NCI-H748 (cell line): ENCODE measurements at regions not wholly inside any gene's neighbourhood (a gene's known extent, or its start where the extent isn't known, plus 50 kb on each side); places are given as distances from the start of the nearest gene placed in this dataset.

Experiments
- DNase-seq: peaks from one replicate; lab custom pipeline; 2025; ENCODE audit not compliant: unreplicated experiment; lab: John Stamatoyannopoulos, UW

- no peak for DNase-seq
Observed at GRCh38 chr15:70508561-70509281, 254.6 kb downstream of the UACA start.

- DNase-seq, result peak; percentile 31
Observed at GRCh38 chr15:70507772-70508371, 255.5 kb downstream of the UACA start.

- DNase-seq, result no peak
Observed at GRCh38 chr15:70505936-70506912, 257.1 kb downstream of the UACA start.

- no peak for DNase-seq
Observed at GRCh38 chr15:70505411-70505919, 257.9 kb downstream of the UACA start.

DNA sequence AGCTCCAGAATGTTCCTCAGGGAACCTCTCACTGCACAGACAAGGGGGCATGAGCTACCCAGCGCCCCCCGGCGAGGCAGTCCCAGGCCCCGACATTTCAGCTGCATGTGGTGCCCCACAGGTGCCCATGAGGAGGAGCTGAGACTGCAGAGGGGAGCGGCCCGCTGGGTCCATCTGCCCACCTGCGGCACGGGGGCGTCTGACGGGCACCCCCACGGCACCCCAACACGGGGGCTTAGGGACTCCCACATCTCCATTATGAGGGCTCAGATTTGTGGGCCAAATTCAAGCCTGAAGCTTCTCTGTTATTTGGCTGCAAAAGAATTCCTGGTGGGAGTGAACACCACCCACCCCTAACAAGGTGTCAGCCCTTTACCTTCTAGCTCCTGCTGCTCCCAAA is 258.4 kb downstream of the UACA start:
- no peak for DNase-seq

GRCh38 chr15:70504299-70504951 is 258.9 kb downstream of the UACA start:
- DNase-seq, result no peak

DNA sequence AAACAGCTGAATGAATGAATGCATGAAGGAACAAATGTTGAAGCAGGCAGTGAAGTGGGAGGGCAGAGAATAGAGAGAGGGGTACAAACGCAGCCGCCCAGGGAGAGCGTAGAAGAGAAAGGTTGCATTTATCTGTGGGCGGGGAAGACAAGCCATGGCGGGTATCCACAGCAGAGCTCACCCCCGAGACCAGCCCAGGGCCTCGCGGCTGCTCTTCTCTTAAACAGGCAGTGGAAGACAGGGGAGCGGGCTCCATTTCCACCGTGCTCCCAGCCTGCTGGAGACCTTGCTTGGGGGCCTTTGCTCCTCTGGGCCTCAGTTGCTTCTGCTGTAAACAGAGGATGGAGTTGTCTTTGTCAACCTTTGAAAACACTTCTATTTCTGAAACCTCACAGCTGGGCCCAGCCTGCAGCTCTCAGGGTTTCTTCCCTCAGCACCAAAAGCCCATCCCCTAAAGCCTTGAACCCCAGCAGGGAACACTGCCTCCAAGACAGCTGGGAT is 259.5 kb downstream of the UACA start:
- DNase-seq, result no peak

DNA sequence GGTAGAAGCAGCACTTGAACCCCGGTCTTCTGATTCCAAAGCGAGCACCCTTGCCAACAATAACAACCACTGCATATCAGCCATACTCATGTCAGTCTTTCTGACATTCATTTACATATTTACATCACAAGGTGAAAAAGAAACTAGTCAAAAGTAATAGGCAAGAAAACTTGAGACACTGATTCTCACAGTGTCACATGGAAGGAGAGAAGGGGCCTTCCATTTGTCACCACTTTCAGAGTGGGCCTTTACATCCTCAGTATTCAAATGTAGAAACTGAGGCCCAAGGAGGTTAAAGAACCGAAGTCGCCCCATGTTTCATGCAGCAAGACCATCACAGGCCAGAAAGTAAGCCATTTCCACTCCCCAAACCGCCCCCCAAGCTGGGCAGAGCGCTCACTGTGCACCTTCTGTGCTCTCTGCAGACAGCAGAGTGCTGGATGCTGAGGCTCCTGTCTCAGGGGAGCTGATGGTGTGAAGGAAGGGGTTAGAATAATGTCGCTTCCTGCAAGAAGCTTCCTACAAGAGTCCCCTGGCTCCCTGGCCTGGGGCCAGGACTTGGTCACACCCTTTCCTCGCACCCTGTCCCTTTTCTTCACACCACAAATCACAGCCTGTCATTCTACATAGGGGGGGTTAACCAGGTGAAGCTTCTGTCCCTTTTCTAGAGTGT is 260.1 kb downstream of the UACA start:
- DNase-seq, result no peak

GRCh38 chr15:70502529-70502928 is 260.8 kb downstream of the UACA start:
- no peak for DNase-seq

DNA sequence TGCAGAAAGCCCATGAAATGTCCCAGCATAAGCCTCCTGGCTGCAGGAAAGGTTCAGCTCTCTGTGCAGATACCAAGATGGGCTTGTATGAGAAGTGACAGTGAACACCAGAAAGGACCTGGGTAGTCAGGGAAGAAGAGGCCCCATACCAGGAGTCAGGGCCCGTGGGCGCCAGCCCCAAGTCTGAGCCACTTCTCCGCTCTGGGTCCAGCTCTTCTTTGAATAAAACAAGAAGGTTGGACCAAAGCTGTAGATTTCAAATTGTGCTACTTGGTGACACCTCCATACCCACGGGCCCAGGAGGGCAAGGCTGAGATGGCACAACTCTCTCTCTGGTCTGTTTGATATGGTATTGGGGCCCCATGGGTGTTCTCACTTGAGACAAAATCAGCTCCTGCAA is 261.5 kb downstream of the UACA start:
- no peak for DNase-seq

DNA sequence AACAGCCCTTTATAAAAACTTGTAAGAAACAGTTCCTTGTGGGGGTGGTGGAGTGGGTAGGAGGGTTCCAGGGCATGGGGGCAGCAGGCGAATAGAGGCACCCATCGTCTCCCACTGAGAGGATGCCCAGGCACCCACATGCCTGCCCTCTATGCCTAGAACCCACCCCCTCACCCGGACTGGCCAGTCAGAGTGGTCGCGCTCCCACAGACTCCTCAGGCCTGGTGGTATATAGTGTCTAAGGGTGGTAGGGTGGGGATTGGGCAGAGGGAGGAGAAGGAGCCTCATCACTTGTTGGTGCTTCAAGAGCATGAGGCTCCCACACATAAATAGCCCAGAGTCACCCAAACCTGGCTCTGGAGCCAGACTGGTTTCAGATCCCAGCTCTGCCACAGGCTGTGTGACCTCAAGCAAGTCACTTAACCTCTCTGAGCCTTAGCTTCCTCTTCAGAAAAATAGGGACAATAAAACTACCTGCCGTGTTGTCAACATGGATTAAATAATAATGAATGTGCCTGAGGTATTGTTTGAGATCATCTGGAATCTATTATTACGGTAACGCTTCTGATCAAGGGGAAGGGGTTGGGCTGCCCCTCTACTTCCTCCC is 262.1 kb downstream of the UACA start:
- DNase-seq, result no peak

DNA sequence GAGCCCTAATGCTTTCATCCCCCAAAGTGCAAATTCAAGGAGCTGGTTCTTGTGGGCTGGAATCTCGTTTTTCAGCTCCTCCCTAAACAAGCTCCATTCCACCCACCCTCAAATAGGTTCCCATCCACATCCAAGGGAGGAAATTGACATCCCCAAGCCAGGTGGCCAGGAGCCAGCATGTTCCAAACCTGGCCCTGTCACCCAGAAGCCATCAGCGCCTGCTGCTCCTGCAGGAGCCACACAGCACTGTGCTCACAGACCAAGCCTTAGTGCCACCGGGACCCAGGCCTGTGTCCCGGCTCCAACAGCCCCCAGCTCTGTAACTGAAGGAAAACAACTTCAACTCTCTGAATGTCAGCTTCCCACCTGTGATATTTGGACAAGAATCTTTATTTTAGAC is 263.6 kb downstream of the UACA start:
- DNase-seq, result no peak

DNA sequence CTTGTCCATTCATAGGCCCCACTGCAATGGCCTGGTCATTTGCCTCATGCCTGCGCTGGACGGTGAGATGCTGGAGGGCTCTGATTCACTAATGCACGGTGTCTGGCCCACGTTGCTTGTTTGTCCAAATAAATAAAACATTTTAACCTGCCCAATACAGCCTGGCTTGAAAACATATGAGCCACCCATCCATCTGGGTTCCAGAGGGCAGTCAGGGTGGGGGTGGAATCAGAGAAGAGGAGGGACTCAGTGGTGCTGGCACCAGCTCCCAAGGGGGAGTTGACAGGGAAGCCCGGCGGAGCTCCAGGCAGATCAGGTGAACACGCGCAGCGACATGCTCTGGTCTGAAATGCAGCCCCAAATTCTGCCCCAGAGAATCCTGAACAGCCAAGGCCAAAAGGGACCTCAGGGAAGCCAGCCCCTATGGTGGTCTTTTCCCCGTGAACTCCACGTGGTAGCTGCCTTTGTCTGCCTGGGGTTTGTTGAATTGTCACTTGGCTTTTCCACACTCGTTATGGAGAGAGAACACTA is 265.2 kb downstream of the UACA start:
- DNase-seq, result no peak

GRCh38 chr15:70497661-70498060 is 265.7 kb downstream of the UACA start:
- DNase-seq, result no peak

DNA sequence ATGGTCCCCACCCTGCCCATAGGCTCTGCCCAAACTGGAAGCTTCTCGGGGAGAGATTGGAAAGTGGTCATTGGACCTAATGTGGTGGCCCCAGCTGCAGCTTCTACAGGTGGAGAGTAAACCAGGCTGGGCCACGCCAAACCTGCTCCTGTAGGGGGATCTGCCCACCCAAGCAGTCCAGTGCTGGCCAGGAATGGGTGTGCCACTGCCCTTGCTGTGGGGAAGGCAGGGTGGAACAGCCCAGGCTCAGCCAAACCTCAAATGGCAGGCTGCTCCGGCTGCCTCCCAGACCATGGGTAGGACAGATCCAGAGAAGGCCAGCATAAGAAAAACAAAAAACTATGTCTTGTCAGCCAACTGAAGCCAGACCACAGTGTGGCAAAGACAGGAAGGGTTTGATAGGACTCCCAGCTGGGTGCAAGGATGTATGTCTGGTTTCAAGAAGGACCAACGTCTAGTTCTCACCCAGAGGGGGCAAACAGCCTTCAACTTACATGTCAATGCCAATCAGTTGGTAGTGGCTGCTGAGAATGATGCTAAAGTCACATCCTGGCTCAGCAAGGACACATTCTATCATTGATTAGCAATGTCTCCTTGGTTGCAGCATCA is 267.3 kb downstream of the UACA start:
- no peak for DNase-seq

- DNase-seq, result no peak
Observed at GRCh38 chr15:70494852-70495571, 268.3 kb downstream of the UACA start.

- DNase-seq, result no peak
Observed at GRCh38 chr15:70494517-70494851, 268.9 kb downstream of the UACA start.

DNA sequence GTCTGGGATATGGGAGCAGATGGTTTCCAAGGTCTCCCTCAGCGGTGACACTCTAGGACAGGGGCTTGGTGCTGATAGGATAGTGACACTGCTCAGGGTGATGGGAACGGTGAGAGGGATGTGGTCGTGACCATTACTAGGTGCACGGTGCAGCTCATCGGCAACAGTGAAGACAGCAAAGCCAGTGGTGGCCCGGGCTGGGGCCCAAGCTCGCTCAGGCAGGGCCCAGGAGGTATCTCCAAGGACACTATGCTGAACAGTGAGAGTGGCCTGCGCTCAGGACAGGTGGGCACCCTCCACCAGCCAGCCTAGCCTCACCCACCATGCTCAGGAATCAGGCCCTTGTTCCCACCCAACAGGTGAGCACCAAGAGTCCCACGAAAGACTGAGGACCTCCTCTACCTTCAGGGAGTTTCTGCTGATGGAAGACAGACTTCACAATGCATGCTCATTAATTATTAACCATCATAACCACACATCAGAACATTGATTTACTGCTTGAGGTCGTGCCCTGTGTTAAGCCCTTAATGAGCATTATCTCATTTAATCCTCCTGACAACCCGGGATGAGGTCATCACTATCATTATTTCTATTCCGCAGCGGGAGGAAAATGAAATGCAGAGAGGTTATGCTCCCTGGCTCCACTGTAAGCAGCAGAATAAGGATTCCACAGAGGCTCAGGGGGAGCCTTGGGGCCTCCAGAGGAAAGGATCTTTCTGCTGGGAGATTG is 269.4 kb downstream of the UACA start:
- no peak for DNase-seq
